Activated CD8-positive, alpha-beta memory T cell treated with anti-CD3 and anti-CD28 coated beads for 48 hours (primary cell): ENCODE measurements at regions not wholly inside any gene's neighbourhood (a gene's known extent, or its start where the extent isn't known, plus 50 kb on each side); places are given as distances from the start of the nearest gene placed in this dataset.
"Not testable (repeated sequence)": the region's sequence is repeated elsewhere in the genome, so short reads cannot be mapped to it uniquely, and the experiment has no call there.

ENCODE experiments used
- DNase-seq, 3 experiments: peaks; one replicate each; pipeline ENCODE4 v3.0.0-alpha.2; 2020; ENCODE audit warnings: low read depth in 2 of 3, low spot score in 2 of 3

DNA sequence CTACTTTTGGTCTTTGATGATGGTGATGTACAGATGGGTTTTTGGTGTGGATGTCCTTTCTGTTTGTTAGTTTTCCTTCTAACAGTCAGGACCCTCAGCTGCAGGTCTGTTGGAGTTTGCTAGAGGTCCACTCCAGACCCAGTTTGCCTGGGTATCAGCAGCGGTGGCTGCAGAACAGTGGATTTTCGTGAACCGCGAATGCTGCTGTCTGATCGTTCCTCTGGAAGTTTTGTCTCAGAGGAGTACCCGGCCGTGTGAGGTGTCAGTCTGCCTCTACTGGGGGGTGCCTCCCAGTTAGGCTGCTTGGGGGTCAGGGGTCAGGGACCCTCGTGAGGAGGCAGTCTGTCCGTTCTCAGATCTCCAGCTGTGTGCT lies 56.6 kb upstream of the TNFAIP8 start:
- not testable (repeated sequence) for DNase-seq

DNA sequence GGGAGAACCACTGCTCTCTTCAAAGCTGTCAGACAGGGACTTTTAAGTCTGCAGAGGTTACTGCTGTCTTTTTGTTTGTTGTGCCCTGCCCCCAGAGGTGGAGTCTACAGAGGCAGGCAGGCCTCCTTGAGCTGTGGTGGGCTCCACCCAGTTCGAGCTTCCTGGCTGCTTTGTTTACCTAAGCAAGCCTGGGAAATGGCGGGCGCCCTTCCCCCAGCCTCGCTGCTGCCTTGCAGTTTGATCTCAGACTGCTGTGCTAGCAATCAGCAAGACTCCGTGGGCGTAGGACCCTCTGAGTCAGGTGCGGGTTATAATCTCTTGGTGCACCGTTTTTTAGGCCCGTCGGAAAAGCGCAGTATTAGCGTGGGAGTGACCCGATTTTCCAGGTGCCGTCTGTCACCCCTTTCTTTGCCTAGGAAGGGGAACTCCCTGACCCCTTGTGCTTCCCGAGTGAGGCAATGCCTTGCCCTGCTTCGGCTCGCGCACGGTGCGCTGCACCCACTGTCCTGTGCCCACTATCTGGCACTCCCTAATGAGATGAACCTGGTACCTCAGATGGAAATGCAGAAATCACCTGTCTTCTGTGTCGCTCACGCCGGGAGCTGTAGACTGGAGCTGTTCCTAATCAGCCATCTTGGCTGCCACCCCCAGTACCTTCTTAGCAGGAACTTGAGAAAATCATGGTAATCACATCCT lies 56.1 kb upstream of the TNFAIP8 start:
- DNase-seq, result peak in 2 of 3 experiments; percentile 58 to 67

DNA sequence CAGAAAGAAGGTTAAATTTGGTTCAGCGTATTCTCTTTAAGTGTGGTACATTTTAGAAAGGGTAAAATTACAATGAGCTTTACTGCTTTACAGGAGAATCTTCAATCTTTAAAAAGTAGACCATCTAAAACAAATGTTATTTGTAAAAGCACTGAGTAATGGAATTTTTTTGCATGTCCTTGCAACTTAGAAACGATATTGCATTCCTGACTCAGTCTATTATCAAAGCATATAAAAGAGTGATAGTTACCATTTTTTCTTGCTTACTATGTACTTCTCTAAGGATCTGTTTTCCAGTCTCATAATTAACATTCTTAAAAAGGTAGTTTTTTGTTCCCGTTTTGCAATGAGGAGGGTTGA lies 55.5 kb upstream of the TNFAIP8 start:
- no peak for DNase-seq

DNA sequence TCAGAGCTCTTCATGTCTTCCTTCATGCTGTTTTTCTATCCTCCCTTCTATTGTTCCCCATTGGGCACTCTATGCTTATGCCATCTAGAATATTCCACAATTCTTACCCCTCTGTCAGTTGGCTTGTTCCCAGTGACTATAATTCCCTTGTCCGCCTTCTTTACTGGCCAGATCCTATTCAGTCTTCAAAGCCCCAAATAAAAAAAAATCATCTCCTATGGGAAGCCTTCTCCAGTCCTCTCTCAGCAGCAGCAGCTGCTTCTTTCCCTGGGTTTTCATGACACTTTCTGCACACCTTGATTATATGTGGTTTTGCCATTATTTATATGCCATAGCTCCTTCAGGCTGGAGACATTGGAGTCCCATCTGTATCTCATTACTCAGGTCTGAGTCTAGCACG lies 54.6 kb upstream of the TNFAIP8 start:
- no peak for DNase-seq

DNA sequence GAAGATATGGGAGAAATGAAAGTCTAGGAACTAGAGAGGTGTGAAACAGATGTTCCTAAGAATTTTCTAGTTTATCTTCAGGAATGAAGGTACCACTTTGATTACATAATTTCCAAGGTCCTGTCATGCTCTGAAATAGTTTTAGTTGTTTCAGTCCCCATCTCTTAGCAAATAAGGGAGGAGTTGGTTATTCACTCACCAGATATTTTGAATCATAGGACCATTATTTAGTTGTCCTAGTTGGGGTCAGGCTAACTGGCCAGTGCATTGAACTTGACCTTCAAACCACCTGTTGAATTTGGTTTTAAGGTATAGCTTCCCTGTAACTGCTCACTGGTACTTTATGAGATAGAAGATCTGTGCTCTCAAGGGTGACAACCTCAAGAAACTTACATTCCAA lies 53.9 kb upstream of the TNFAIP8 start:
- no peak for DNase-seq

DNA sequence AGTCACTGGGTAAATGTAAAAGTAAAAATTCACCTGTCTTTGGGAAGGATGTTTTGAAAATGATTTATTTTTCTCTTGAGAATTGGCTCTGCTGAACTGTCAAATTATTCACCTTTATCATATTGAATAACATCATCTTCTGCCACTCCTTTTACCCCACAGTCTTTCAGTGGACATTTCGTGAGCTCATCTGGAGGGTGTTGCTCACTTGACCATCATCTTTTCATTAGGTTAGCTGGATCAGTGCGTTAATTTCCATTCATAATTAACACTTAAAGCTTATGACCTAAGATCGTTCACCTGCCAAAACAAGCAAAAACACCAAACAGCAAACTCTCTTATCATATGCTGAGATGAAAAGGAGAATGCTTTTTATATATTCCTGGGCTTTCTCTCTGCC lies 53.4 kb upstream of the TNFAIP8 start:
- no peak for DNase-seq

DNA sequence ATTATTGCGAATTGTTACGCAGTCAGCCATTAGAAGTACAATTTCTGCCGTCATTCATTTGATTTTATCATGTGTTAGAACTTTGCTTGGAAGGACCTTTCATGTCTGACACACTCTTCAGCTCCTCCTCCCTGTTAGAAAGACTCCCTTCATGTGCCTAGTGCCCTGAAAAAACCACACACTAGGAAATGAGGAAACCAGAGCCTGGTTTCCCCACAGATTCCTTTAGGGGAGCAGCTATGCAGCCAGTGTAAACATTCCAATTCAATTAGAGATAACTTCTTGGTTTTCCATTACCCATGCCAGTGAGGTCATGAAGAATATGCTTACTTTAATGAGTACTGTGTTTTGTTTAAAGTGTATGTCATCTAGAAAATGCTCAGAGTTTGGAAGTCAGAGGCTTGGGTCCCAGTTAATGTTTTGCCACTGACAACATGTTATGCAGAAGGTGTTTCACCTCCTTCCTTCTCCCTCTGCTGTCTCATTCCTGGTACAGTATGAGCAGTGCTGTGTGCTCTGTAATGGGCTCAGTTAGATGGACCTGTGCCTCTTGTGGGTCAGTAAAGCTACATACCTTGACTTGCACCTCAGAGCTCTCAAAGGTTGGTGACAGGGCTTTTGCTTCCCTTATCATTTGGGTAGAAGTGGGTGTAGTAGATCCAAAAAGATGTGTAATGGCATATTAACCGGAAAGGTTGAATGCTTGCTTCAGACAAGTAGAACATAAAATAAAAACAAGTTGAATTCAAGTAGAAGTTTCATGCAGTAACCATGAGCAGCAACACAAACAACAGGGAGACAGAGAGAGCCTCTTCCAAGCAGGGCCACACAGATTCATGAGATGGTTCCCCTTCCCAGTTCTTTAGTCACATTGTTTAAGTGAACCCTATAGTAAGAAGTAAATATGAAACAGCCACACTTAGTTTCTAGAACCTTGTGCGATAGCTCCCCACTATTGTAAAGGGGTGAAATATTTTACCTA lies 52.6 kb upstream of the TNFAIP8 start:
- DNase-seq, result no peak

DNA sequence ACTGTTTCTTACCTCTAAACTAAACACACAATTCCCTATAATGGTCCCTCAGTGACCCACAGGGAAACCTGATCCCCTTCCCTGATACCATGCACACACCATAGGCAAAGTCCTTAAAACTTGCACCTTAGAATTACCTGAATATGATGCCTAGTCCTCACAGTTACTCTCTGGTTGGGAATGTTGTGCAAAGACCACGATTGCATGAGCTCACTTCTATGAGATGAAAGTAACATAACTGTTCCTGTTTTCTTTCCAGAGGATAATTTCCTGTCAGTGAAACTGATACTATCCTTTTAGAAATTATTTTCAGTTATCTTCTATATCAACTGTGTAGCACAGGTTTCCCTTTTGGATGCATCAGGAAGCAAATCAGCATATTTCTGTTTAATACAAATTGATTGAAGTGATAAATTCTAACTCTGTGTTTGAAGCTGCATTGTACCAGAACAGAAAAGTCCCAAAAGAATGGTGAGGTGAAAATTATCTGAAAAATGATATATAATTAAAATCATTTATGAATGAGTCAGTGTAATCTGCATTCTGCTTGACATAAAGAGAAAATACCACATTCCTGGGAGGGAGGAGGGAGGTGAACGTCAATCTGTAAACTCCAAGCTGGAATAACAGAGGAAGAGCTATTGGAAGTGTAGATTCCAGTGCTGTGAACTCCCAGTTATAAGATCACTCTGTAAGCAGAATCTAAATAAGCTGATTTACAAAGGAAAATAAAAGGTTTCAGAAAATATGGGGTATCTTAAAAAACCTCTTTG lies 51.2 kb upstream of the TNFAIP8 start:
- no peak for DNase-seq
